Endothelial cell of umbilical vein (primary cell): ENCODE measurements at regions not wholly inside any gene's neighbourhood (a gene's known extent, or its start where the extent isn't known, plus 50 kb on each side); places are given as distances from the start of the nearest gene placed in this dataset.

Experiments
- CTCF ChIP-seq, 2 donors: IDR thresholded peaks; 1 replicate in 1 of 2; 2 replicates in 1 of 2; pipeline ENCODE4 v1.5.1; 2011; ENCODE audit warnings: low read length in 2 of 2, mild to moderate bottlenecking in 2 of 2, moderate library complexity in 2 of 2, control low read depth in 1 of 2, inconsistent platforms in 1 of 2, low read depth in 1 of 2; ENCODE audit not compliant: insufficient read depth in 1 of 2; ENCODE audit errors: extremely low read depth in 1 of 2
- EZH2 ChIP-seq: IDR thresholded peaks from 2 replicates; pipeline ENCODE4 v1.6.1; 2012; ENCODE audit warnings: borderline replicate concordance, low read depth, mild to moderate bottlenecking, moderate library complexity, low read length, inconsistent platforms; ENCODE audit not compliant: severe bottlenecking
- MAX ChIP-seq: IDR thresholded peaks from 2 replicates; pipeline ENCODE4 v1.6.1; 2011; ENCODE audit not compliant: insufficient read depth, insufficient read length
- MYC ChIP-seq: IDR thresholded peaks from one replicate; pipeline ENCODE4 v1.6.1; 2011; ENCODE audit warnings: mild to moderate bottlenecking, low read depth, low read length
- POLR2A ChIP-seq: IDR thresholded peaks from 2 replicates; pipeline ENCODE4 v1.6.1; 2012; ENCODE audit warnings: low read depth, mild to moderate bottlenecking, control low read depth, low read length
- POLR2AphosphoS5 ChIP-seq: IDR thresholded peaks from 2 replicates; pipeline ENCODE4 v1.6.1; 2012; ENCODE audit warnings: low read depth, mild to moderate bottlenecking, control low read depth, low read length, moderate library complexity; ENCODE audit not compliant: insufficient read depth

GRCh38 chr4:81714291-81714690 lies 242.6 kb upstream of the RASGEF1B start:
- TF ChIP-seq CTCF (IDR thresholded peaks at IDR 0.05; ENCODE audit: extremely low read depth in 1 of 2, insufficient read depth in 1 of 2, low read depth in 1 of 2, low read length in 2 of 2) (no peak), POLR2A (no peak), MAX (no peak), POLR2AphosphoS5 (no peak), EZH2 (no peak), MYC (no peak)
